ENCODE measurements at regions not wholly inside any gene's neighbourhood (a gene's known extent, or its start where the extent isn't known, plus 50 kb on each side); places are given as distances from the start of the nearest gene placed in this dataset.
A peak's percentile ranks its signal among the peaks of the same experiment; 100 is the strongest.

- 77% methylated on average over 3 of the region's 3 CpGs for WGBS (ENCODE audit: insufficient coverage)
- no peaks in the 10 kb centered on the region for H3K9me3 ChIP-seq (replicated peaks; ENCODE audit: control insufficient read depth, low read depth, low read length)
Observed at GRCh38 chr4:90007494-90008167, 113.0 kb downstream of the MMRN1 start.

GRCh38 chr4:90012918-90013317, 114.3 kb upstream of the CCSER1 start:
- no peaks in the 10 kb centered on the region for H3K4me1 ChIP-seq (ENCODE audit: control insufficient read depth, insufficient read depth, low read length)
- no peak overlapping the region for H3K27ac ChIP-seq (ENCODE audit: low read length)
- no peak for DNase-seq
- H3K4me3 ChIP-seq (ENCODE audit: low read length), result no peak overlapping the region
- H3K36me3 ChIP-seq (ENCODE audit: control insufficient read depth, insufficient read depth, low read length), result no peaks in the 10 kb centered on the region
- 100% methylated on average over 1 of the region's 4 CpGs for WGBS (ENCODE audit: insufficient coverage)
- no peaks in the 10 kb centered on the region for H3K9me3 ChIP-seq (replicated peaks; ENCODE audit: control insufficient read depth, low read depth, low read length)
- H3K27me3 ChIP-seq (ENCODE audit: control insufficient read depth, insufficient read depth, low read length), result no peaks in the 10 kb centered on the region

More at GRCh38 chr4:90007494-90008167, 113.0 kb downstream of the MMRN1 start:
- Histone ChIP-seq H3K27ac (ENCODE audit: low read length) (no peak overlapping the region), H3K36me3 (ENCODE audit: control insufficient read depth, insufficient read depth, low read length) (no peaks in the 10 kb centered on the region), H3K27me3 (ENCODE audit: control insufficient read depth, insufficient read depth, low read length) (no peaks in the 10 kb centered on the region), H3K4me3 (ENCODE audit: low read length) (no peak overlapping the region), H3K4me1 (ENCODE audit: control insufficient read depth, insufficient read depth, low read length) (peaks cover 2% of the 10 kb centered on the region)
- no peak for DNase-seq

GRCh38 chr4:90024519-90024918, 102.7 kb upstream of the CCSER1 start:
- H3K27ac ChIP-seq (ENCODE audit: low read length), result no peak overlapping the region
- no CpG with 5 or more reads among the region's 1 CpG for WGBS (ENCODE audit: insufficient coverage)
- no peak overlapping the region for H3K4me3 ChIP-seq (ENCODE audit: low read length)

GRCh38 chr4:90025248-90025647, 101.9 kb upstream of the CCSER1 start:
- no peaks in the 10 kb centered on the region for H3K4me1 ChIP-seq (ENCODE audit: control insufficient read depth, insufficient read depth, low read length)
- no CpG with 5 or more reads among the region's 1 CpG for WGBS (ENCODE audit: insufficient coverage)
- peak; percentile 5 for DNase-seq
- no peaks in the 10 kb centered on the region for H3K27me3 ChIP-seq (ENCODE audit: control insufficient read depth, insufficient read depth, low read length)
- no peaks in the 10 kb centered on the region for H3K9me3 ChIP-seq (replicated peaks; ENCODE audit: control insufficient read depth, low read depth, low read length)
- no peak overlapping the region for H3K4me3 ChIP-seq (ENCODE audit: low read length)
- no peaks in the 10 kb centered on the region for H3K36me3 ChIP-seq (ENCODE audit: control insufficient read depth, insufficient read depth, low read length)
- no peak overlapping the region for H3K27ac ChIP-seq (ENCODE audit: low read length)

More at GRCh38 chr4:90024519-90024918, 102.7 kb upstream of the CCSER1 start:
- DNase-seq, result no peak
- H3K9me3 ChIP-seq (replicated peaks; ENCODE audit: control insufficient read depth, low read depth, low read length), result no peaks in the 10 kb centered on the region
- H3K27me3 ChIP-seq (ENCODE audit: control insufficient read depth, insufficient read depth, low read length), result no peaks in the 10 kb centered on the region
- no peaks in the 10 kb centered on the region for H3K36me3 ChIP-seq (ENCODE audit: control insufficient read depth, insufficient read depth, low read length)
- H3K4me1 ChIP-seq (ENCODE audit: control insufficient read depth, insufficient read depth, low read length), result no peaks in the 10 kb centered on the region

GRCh38 chr4:90027565-90027964, 99.6 kb upstream of the CCSER1 start:
- no CpG with 5 or more reads among the region's 2 CpGs for WGBS (ENCODE audit: insufficient coverage)
- no peaks in the 10 kb centered on the region for H3K36me3 ChIP-seq (ENCODE audit: control insufficient read depth, insufficient read depth, low read length)
- no peak overlapping the region for H3K27ac ChIP-seq (ENCODE audit: low read length)
- no peaks in the 10 kb centered on the region for H3K4me1 ChIP-seq (ENCODE audit: control insufficient read depth, insufficient read depth, low read length)
- peak; percentile 6 for DNase-seq
- no peaks in the 10 kb centered on the region for H3K9me3 ChIP-seq (replicated peaks; ENCODE audit: control insufficient read depth, low read depth, low read length)
- H3K27me3 ChIP-seq (ENCODE audit: control insufficient read depth, insufficient read depth, low read length), result no peaks in the 10 kb centered on the region
- H3K4me3 ChIP-seq (ENCODE audit: low read length), result no peak overlapping the region

DNA sequence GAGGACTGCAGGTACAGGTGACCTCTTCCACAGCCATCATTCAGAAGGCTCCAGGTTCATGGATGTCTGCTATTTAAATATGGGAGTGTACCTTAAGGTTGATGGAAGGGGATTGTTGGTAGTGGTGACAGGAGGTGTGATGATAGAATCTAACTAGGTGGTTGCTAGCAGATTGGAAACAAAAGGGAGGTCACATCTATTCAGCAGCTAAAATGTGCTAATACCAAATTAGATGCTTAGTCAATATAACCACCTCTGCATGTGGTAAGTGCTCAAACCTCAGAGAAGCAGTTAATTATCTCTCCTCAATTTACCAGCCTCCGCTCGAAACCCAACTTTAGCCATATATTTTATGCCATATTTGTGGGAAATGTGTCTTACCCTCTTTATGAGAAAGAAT, 98.7 kb upstream of the CCSER1 start:
- no CpG with 5 or more reads among the region's 2 CpGs for WGBS (ENCODE audit: insufficient coverage)
- H3K4me3 ChIP-seq (ENCODE audit: low read length), result no peak overlapping the region
- DNase-seq, result no peak

DNA sequence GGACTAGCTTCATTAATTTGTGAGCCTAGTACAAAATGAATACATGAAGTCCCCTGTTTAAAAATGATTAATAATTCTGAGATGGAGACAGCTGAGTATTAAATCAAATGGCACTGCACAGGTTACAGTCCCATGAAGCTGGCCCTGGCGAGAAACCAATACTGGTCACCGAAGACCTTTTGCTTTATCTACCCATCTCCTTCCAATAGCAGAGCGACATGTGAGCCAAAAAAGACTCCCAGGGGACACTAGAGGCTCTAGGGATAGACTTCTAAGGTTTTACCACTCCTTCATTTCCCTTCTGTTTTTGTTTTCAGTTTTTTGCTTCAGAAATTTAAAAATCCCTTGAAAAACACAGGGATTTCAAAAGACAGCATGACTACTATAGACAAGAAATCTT, 97.0 kb upstream of the CCSER1 start:
- Histone ChIP-seq H3K9me3 (replicated peaks; ENCODE audit: control insufficient read depth, low read depth, low read length) (peaks cover 2% of the 10 kb centered on the region), H3K27ac (ENCODE audit: low read length) (no peak overlapping the region), H3K4me3 (ENCODE audit: low read length) (no peak overlapping the region), H3K4me1 (ENCODE audit: control insufficient read depth, insufficient read depth, low read length) (no peaks in the 10 kb centered on the region), H3K27me3 (ENCODE audit: control insufficient read depth, insufficient read depth, low read length) (no peaks in the 10 kb centered on the region), H3K36me3 (ENCODE audit: control insufficient read depth, insufficient read depth, low read length) (no peaks in the 10 kb centered on the region)
- 56% methylated on average over 2 of the region's 3 CpGs for WGBS (ENCODE audit: insufficient coverage)
- no peak for DNase-seq

More for the DNA sequence above, 98.7 kb upstream of the CCSER1 start:
- no peaks in the 10 kb centered on the region for H3K27me3 ChIP-seq (ENCODE audit: control insufficient read depth, insufficient read depth, low read length)
- H3K27ac ChIP-seq (ENCODE audit: low read length), result no peak overlapping the region
- no peaks in the 10 kb centered on the region for H3K9me3 ChIP-seq (replicated peaks; ENCODE audit: control insufficient read depth, low read depth, low read length)
- H3K36me3 ChIP-seq (ENCODE audit: control insufficient read depth, insufficient read depth, low read length), result no peaks in the 10 kb centered on the region
- no peaks in the 10 kb centered on the region for H3K4me1 ChIP-seq (ENCODE audit: control insufficient read depth, insufficient read depth, low read length)

GRCh38 chr4:90030953-90031352, 96.2 kb upstream of the CCSER1 start:
- Histone ChIP-seq H3K27ac (ENCODE audit: low read length) (no peak overlapping the region), H3K4me3 (ENCODE audit: low read length) (no peak overlapping the region), H3K4me1 (ENCODE audit: control insufficient read depth, insufficient read depth, low read length) (no peaks in the 10 kb centered on the region), H3K9me3 (replicated peaks; ENCODE audit: control insufficient read depth, low read depth, low read length) (peaks cover 2% of the 10 kb centered on the region), H3K36me3 (ENCODE audit: control insufficient read depth, insufficient read depth, low read length) (no peaks in the 10 kb centered on the region), H3K27me3 (ENCODE audit: control insufficient read depth, insufficient read depth, low read length) (no peaks in the 10 kb centered on the region)
- DNase-seq, result no peak
- no CpG with 5 or more reads among the region's 3 CpGs for WGBS (ENCODE audit: insufficient coverage)

GRCh38 chr4:90039122-90039521, 88.1 kb upstream of the CCSER1 start:
- H3K27me3 ChIP-seq (ENCODE audit: control insufficient read depth, insufficient read depth, low read length), result no peaks in the 10 kb centered on the region
- DNase-seq, result no peak
- H3K4me3 ChIP-seq (ENCODE audit: low read length), result no peak overlapping the region
- no peaks in the 10 kb centered on the region for H3K36me3 ChIP-seq (ENCODE audit: control insufficient read depth, insufficient read depth, low read length)
- no peak overlapping the region for H3K27ac ChIP-seq (ENCODE audit: low read length)
- 96% methylated on average over 5 of the region's 7 CpGs for WGBS (ENCODE audit: insufficient coverage)
- no peaks in the 10 kb centered on the region for H3K4me1 ChIP-seq (ENCODE audit: control insufficient read depth, insufficient read depth, low read length)
- H3K9me3 ChIP-seq (replicated peaks; ENCODE audit: control insufficient read depth, low read depth, low read length), result peaks cover 2% of the 10 kb centered on the region

DNA sequence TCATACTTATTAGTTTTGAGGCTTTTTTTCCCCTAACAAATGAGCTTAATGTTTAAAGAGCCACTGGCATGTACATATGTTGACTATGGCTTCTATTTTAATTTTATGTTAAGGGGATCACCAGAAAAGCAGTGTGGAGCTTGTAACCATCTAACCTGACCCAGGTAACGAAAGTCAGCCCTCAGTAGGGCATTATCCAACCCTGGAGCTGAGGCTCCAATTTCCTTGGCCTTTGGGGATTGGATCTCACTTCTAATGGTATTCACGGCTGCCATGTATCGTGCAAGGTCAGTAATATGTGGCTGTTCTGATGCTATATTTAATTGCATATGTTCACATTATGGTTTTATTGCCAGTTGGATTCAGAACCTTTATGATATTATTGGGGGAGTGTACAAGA, 75.2 kb upstream of the CCSER1 start:
- H3K9me3 ChIP-seq (replicated peaks; ENCODE audit: control insufficient read depth, low read depth, low read length), result no peaks in the 10 kb centered on the region
- DNase-seq, result no peak
- H3K36me3 ChIP-seq (ENCODE audit: control insufficient read depth, insufficient read depth, low read length), result no peaks in the 10 kb centered on the region
- no peak overlapping the region for H3K4me3 ChIP-seq (ENCODE audit: low read length)
- WGBS (ENCODE audit: insufficient coverage), result no CpG with 5 or more reads among the region's 3 CpGs
- no peak overlapping the region for H3K27ac ChIP-seq (ENCODE audit: low read length)
- H3K27me3 ChIP-seq (ENCODE audit: control insufficient read depth, insufficient read depth, low read length), result no peaks in the 10 kb centered on the region
- no peaks in the 10 kb centered on the region for H3K4me1 ChIP-seq (ENCODE audit: control insufficient read depth, insufficient read depth, low read length)

DNA sequence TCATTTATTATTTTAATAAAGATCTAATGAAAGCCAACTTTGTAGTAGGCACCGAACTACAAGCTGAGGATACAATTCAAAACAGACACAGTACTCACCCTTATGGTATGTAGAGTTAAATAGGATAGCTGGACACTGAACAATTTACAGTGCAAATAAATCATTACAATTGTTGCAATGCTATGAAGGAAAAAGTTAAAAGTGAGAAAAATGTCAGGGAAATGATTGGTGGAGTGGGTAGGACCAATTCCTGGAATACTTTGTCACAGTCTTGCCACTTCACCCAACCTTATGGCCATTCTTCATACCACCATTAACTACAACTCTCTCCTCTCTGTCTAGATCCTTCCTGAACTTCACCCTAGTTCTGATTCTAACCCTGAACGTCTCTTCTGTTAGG, 70.1 kb upstream of the CCSER1 start:
- no peak for DNase-seq
- no CpG with 5 or more reads among the region's 2 CpGs for WGBS (ENCODE audit: insufficient coverage)
- H3K27ac ChIP-seq (ENCODE audit: low read length), result no peak overlapping the region
- no peaks in the 10 kb centered on the region for H3K36me3 ChIP-seq (ENCODE audit: control insufficient read depth, insufficient read depth, low read length)
- no peaks in the 10 kb centered on the region for H3K9me3 ChIP-seq (replicated peaks; ENCODE audit: control insufficient read depth, low read depth, low read length)
- no peak overlapping the region for H3K4me3 ChIP-seq (ENCODE audit: low read length)
- H3K4me1 ChIP-seq (ENCODE audit: control insufficient read depth, insufficient read depth, low read length), result no peaks in the 10 kb centered on the region
- no peaks in the 10 kb centered on the region for H3K27me3 ChIP-seq (ENCODE audit: control insufficient read depth, insufficient read depth, low read length)
